GM21390 (cell line): ENCODE measurements at regions not wholly inside any gene's neighbourhood (a gene's known extent, or its start where the extent isn't known, plus 50 kb on each side); places are given as distances from the start of the nearest gene placed in this dataset.
"Not testable (repeated sequence)": the region's sequence is repeated elsewhere in the genome, so short reads cannot be mapped to it uniquely, and the experiment has no call there.

ENCODE experiments used
- ATAC-seq: cut with Tn5 transposase; IDR thresholded peaks from one replicate; pipeline ENCODE4 v1.9.1; 2021; ENCODE audit not compliant: unreplicated experiment

DNA sequence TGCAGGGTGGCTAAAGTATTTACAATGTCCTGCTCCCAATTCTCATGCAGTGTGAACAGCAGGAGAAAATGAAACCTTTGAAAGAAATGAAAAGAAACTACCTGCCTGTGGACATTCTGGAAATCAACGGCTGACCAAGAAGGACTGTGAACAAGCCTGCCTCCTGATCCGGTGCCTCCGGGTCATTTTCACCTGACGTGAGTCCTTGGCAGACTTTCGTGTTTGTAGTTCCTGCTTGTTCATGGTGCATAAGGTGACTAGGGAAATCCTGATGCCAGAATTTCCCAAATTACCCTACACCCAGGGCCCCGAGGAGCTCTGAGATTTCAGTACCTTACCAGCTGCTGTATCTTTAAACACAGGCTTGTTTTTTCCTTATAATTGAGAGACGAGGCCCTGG is 317.5 kb downstream of the TLE1 start:
- ATAC-seq = no peak

GRCh38 chr9:81370650-81371049 is 318.7 kb downstream of the TLE1 start:
- no peak for ATAC-seq

- no peak for ATAC-seq
Measured at GRCh38 chr9:81370096-81370495, 319.3 kb downstream of the TLE1 start.

DNA sequence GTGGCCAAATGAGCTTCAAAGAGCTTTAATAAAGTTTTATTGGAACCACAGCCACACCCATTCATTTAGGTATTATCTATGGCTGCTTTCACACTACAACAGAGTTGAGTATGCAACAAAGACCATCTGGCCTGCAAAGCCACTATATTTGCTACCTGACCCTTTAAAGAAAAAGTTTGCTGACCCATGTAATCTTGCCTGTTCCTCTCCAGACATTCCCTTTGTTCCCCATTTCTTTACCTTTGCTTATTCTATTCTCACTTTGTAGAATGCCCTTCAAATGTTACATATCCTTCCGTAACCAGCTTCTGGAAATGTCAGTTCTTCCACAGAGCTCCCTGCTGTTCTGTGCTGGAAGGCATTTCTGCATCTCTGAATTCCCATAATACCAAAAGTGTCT is 320.2 kb downstream of the TLE1 start:
- ATAC-seq = no peak

- no peak for ATAC-seq
Measured at GRCh38 chr9:81363916-81364480, 325.3 kb downstream of the TLE1 start.

DNA sequence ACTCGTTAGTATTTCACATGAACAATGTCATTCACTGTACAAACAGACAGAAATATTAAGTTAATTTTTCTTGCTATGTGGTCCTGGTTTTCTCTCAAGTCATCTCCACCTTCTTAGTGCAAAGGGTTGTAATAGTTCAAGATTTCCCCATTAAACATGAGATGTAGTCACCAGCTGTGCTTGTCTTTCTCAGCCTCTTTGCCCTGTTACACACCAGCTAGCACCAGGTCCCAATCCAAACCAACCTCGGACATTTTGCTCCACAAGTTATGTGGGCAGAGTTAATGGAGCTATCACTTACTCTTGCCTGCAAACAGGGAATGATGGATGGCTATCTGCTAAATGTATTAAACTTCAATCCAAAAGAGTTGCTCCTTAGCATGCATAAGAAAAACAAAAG is 328.1 kb downstream of the TLE1 start:
- ATAC-seq = no peak

DNA sequence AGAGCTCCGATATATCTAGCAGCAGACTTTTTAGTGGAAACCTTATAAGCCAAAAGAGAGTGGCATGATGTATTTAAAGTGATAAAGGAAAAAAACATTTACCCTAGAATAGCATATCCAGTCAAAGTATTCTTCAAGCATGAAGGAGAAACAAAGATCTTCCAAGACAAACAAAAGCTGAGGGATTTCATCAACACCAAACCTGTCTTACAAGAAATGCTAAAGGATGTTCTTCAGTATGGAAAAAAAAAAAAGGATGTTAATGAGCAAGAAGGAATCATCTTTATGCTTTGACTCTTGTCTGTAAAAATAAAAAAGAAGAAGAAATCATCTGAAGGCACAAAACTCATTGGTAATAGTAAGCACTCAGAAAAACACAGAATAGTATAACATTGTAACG is 338.2 kb downstream of the TLE1 start:
- no peak for ATAC-seq

GRCh38 chr9:81344366-81344765 is 345.0 kb downstream of the TLE1 start:
- no peak for ATAC-seq

GRCh38 chr9:81335879-81336421 is 353.4 kb downstream of the TLE1 start:
- ATAC-seq = no peak

DNA sequence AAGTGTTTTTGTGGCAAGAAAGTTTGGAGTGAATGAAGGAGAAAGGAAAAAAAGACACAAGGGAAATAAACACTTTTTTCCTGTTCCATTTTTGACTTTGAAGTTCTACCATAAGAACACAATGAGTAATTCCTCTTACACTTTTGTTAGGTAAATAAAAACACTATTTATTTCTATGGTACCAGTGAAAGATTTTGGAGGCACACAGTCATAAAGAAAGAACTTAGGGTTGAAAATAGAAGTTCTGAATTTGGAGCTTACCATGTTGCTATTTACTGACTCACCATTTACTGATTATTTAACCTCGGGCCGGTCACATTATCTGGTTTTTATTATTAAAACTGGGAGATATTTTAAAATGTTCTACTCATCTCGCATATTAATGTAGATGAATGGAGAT is 367.8 kb downstream of the TLE1 start:
- ATAC-seq = no peak

DNA sequence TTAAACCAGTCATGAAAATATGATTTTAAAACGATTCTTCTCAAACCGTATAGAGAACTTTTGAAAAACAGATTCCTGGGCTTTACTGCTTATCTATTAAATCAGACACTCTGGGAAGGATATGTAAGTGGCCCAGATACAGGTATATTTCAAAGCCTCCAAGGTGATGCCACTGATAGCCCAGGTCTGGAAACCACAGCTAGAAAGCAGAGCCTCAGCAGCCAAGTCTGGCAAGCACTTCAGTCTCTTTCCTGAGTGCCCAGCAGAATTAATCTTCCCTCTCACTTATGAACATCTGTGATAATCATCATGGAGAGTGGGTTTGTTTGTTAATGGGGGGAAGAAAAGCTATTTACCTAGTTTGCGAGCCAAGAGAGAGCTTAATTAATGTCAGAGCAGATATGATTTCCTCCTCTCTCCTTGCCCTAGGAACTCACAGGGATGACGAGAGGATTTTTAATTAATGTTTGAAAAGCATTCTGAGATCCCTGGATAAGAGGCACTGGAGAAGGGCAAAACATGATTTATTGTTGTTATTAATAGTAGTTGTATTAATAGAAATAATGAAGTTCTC is 368.4 kb downstream of the TLE1 start:
- no peak for ATAC-seq

DNA sequence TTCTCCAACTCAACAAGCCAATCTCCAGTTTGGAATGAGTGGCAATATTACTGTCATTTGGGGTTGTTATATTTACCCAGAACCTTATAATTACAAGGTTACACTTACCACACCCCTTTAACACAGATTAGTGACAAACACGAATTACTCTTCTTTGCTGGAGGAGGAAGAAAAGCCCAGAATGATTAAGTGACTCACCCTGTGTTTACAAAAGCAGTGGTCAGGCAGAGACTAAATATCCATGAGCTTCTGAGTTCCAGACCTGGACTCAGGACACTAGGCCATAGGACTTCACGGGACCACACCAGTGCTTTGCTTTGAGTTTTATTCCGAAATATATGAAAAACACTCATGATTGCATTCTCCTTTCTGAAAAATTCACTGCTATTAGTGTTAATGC is 370.8 kb downstream of the TLE1 start:
- no peak for ATAC-seq

DNA sequence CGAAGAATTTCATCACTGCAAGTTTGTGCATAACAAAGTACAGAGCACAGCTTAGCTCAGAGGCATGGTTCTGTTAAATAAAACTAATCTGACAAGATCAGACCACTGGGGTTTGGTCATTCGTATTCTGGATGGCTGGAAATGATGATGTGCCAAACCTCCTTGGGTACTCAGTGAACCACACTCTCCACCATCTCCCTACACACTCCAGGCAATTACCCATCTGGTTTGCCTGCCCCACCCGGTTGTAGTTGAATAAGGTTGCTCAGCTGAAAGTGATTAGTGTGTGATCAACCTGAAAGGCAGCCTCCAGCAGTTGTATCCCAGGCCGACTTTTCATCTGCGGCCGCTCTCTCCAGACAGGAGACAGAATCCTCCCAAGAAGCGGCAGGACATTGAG is 371.4 kb downstream of the TLE1 start:
- ATAC-seq = no peak

GRCh38 chr9:81317223-81317622 is 372.1 kb downstream of the TLE1 start:
- ATAC-seq = no peak

- no peak for ATAC-seq
Measured at GRCh38 chr9:81314490-81314889, 374.9 kb downstream of the TLE1 start.

GRCh38 chr9:81313877-81314276 is 375.5 kb downstream of the TLE1 start:
- ATAC-seq = no peak

GRCh38 chr9:81312346-81312745 is 377.0 kb downstream of the TLE1 start:
- no peak for ATAC-seq

- ATAC-seq = no peak
Measured at GRCh38 chr9:81308404-81308803, 380.9 kb downstream of the TLE1 start.

GRCh38 chr9:81307791-81308190 is 381.6 kb downstream of the TLE1 start:
- ATAC-seq = not testable (repeated sequence)

- no peak for ATAC-seq
Measured at GRCh38 chr9:81305561-81306182, 383.7 kb downstream of the TLE1 start.

GRCh38 chr9:81303658-81304057 is 385.7 kb downstream of the TLE1 start:
- ATAC-seq = no peak

DNA sequence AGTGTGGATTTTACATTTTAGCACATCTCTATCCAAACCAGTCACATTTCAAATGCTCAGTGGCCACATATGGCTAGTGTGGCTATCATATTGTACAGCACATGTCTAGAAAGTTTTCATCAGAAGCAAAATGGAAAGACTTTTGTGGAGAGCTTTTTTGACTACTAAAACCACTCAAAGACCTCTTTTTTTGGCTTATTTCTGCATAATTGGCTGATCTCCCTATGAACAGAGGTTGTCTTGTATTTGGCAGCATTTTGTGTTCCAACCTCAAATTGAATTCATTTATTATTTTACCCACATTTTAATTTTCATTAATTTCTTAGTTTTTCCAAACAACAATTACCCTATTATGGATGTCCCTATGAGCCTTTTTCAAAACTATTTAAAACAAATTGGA is 395.7 kb downstream of the TLE1 start:
- no peak for ATAC-seq
